ENCODE measurements at regions not wholly inside any gene's neighbourhood (a gene's known extent, or its start where the extent isn't known, plus 50 kb on each side); places are given as distances from the start of the nearest gene placed in this dataset.

DNA sequence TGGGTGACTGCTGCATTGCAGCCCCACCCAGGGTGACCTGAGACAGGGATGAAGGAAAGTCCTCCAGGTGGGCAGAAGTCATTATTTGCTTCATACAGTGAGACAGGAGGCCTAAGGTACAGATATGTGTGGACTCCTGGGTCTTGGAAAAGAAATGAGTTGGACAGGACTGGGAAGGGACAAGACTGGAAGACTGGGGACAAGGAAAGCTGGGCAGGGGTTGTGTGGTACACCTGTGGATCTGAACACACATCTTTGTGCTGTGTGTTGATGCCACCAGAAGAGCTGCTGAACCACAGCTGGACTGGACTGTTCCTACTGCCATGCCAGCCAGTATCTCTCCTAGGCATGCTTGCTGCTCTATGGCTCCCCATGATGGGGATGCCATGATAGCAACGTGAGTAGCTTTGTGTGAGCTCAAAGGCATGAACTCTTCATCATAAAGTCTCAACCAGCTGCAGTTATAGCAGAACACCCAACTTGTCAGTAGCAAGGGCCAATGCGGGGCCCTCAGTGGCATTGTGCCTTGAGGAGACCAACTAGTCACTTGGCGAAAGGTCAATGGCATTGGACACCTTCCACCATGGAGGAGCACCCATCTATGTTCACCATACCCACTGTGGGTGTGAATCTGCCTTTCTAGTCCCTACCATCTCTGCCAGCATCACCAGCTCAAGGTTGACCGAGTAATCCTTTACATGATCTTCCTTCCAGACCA lies 76.0 kb upstream of the GRB10 start:
- Histone ChIP-seq H4K91ac (ENCODE audit: insufficient read length, low read depth, low read length) (no peak overlapping the region), H3K27ac (ENCODE audit: insufficient read length, low read depth, low read length) (no peak overlapping the region), H3K27me3 (ENCODE audit: insufficient read depth, low read length) (no peaks in the 10 kb centered on the region), H2AFZ (ENCODE audit: low read length) (no peak overlapping the region), H2BK15ac (ENCODE audit: low read depth, low read length) (0 out of 2 replicates have a peak overlapping the region, but pooled peaks have one; percentile 19), H3K18ac (ENCODE audit: insufficient read length, low read depth, low read length) (no peak overlapping the region), H3K23me2 (ENCODE audit: insufficient read length, low read depth, low read length, poor library complexity, severe bottlenecking) (no peaks in the 10 kb centered on the region), H3K4ac (ENCODE audit: low read depth, low read length) (no peak overlapping the region), H2BK120ac (ENCODE audit: low read depth, low read length, poor library complexity, severe bottlenecking) (no peak overlapping the region), H3K23ac (ENCODE audit: insufficient read length, low read depth, low read length) (no peak overlapping the region), H4K5ac (ENCODE audit: insufficient read length, low read depth, low read length) (no peak overlapping the region), H3K4me1 (ENCODE audit: insufficient read depth, low read length) (no peaks in the 10 kb centered on the region; the same call in 1 of the 2 replicates), H2BK12ac (ENCODE audit: insufficient read length, low read depth, low read length) (no peak overlapping the region), H3K14ac (ENCODE audit: insufficient read depth, low read length) (no peak overlapping the region), H3K56ac (ENCODE audit: insufficient read length, low read depth, low read length) (no peak overlapping the region), H3K9me3 (ENCODE audit: control insufficient read depth, low read depth, low read length) (no peaks in the 10 kb centered on the region), H3K4me2 (ENCODE audit: insufficient read depth, insufficient read length, low read length) (no peak overlapping the region), H3K9ac (ENCODE audit: extremely low read depth, insufficient read length, low read length) (no peak overlapping the region), H3K79me2 (ENCODE audit: insufficient read depth, low read length) (no peaks in the 10 kb centered on the region), H3T11ph (ENCODE audit: low read length) (no peak overlapping the region), H2BK20ac (ENCODE audit: low read depth, low read length, poor library complexity, severe bottlenecking) (no peak overlapping the region), H4K20me1 (ENCODE audit: control insufficient read depth, insufficient read depth, insufficient read length) (no peaks in the 10 kb centered on the region), H3K79me1 (ENCODE audit: insufficient read depth, low read depth, low read length, poor library complexity, severe bottlenecking) (no peaks in the 10 kb centered on the region), H2BK5ac (ENCODE audit: insufficient read length, low read length) (no peak overlapping the region), H2AK5ac (ENCODE audit: insufficient read length, low read length) (no peak overlapping the region), H4K8ac (replicated peaks; ENCODE audit: insufficient read length, low read depth, low read length) (no peak overlapping the region)
- H3K4me1 Mint-ChIP-seq = no peaks in the 10 kb centered on the region
- no peak overlapping the region; a peak in 1 of 7 replicates for H3K27ac Mint-ChIP-seq
- whole genome bisulfite sequencing (ENCODE audit: extremely low coverage, insufficient read length, low lambda C conversion rate) = no CpG with 5 or more reads among the region's 4 CpGs
- TF ChIP-seq, protein P1, sequence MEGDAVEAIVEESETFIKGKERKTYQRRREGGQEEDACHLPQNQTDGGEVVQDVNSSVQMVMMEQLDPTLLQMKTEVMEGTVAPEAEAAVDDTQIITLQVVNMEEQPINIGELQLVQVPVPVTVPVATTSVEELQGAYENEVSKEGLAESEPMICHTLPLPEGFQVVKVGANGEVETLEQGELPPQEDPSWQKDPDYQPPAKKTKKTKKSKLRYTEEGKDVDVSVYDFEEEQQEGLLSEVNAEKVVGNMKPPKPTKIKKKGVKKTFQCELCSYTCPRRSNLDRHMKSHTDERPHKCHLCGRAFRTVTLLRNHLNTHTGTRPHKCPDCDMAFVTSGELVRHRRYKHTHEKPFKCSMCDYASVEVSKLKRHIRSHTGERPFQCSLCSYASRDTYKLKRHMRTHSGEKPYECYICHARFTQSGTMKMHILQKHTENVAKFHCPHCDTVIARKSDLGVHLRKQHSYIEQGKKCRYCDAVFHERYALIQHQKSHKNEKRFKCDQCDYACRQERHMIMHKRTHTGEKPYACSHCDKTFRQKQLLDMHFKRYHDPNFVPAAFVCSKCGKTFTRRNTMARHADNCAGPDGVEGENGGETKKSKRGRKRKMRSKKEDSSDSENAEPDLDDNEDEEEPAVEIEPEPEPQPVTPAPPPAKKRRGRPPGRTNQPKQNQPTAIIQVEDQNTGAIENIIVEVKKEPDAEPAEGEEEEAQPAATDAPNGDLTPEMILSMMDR (conservative IDR thresholded peaks at IDR 0.05) = no peak
- no peak overlapping the region for H3K4me3 Mint-ChIP-seq
- DNase-seq = no peak
- peaks cover 4% of the 10 kb centered on the region for H3K27me3 Mint-ChIP-seq (ENCODE audit: low read depth)
- H3K36me3 Mint-ChIP-seq (ENCODE audit: insufficient read depth in 1 of 3, low read depth in 3 of 3) = peaks cover 0 to 4% (median 0%) of the 10 kb centered on the region in 3 experiments; a peak in 1 of 7 replicates
- H3K9me3 Mint-ChIP-seq = peaks cover 5% of the 10 kb centered on the region in 2 experiments; a peak in 2 of 5 replicates

Measured in H9 (cell line).